Body of pancreas (tissue), 4 donors: ENCODE measurements at regions not wholly inside any gene's neighbourhood (a gene's known extent, or its start where the extent isn't known, plus 50 kb on each side); places are given as distances from the start of the nearest gene placed in this dataset.

Source experiments
- CTCF ChIP-seq, 7 experiments: fragments of 450-650 bp in 4 of 7; fragments of 200-600 bp in 3 of 7; sonication (generic) in 3 of 7; IDR thresholded peaks; one replicate each; pipeline ENCODE4 v1.5.1; 2016 to 2019; ENCODE audit warnings: antibody characterized with exemption in 7 of 7
- POLR2A ChIP-seq, 3 donors: fragments of 450-650 bp; IDR thresholded peaks; one replicate each; pipeline ENCODE4 v1.6.1; 2016; ENCODE audit warnings: antibody characterized with exemption in 3 of 3, mild to moderate bottlenecking in 2 of 3

GRCh38 chr3:43843386-43843785, 152.6 kb downstream of the ABHD5 start:
- TF ChIP-seq CTCF (IDR thresholded peaks at IDR 0.05) (no peak), POLR2A (IDR thresholded peaks at IDR 0.05) (no peak)
